ENCODE measurements at regions not wholly inside any gene's neighbourhood (a gene's known extent, or its start where the extent isn't known, plus 50 kb on each side); places are given as distances from the start of the nearest gene placed in this dataset.

GRCh38 chr6:21996425-21997118 is 300.3 kb downstream of the PRL start:
- no peak for DNase-seq (ENCODE audit: low read depth in 2 of 2)

- no peak for DNase-seq (ENCODE audit: low read depth in 2 of 2)
Measured at GRCh38 chr6:21997119-21998037, 299.5 kb downstream of the PRL start.

- DNase-seq (ENCODE audit: low read depth in 2 of 2): no peak
Measured at GRCh38 chr6:21998582-21998981, 298.3 kb downstream of the PRL start.

- DNase-seq (ENCODE audit: low read depth in 2 of 2): no peak
Measured at GRCh38 chr6:21999012-21999528, 297.8 kb downstream of the PRL start.

GRCh38 chr6:21999741-22000140 is 297.1 kb downstream of the PRL start:
- DNase-seq (ENCODE audit: low read depth in 2 of 2): no peak

- no peak for DNase-seq (ENCODE audit: low read depth in 2 of 2)
Measured at GRCh38 chr6:22001396-22002027, 295.3 kb downstream of the PRL start.

GRCh38 chr6:22003287-22003686 is 293.5 kb downstream of the PRL start:
- DNase-seq (ENCODE audit: low read depth in 2 of 2): no peak

- DNase-seq (ENCODE audit: low read depth in 2 of 2): no peak
Measured at GRCh38 chr6:22006795-22007194, 290.0 kb downstream of the PRL start.

GRCh38 chr6:22007469-22007868 is 289.4 kb downstream of the PRL start:
- no peak for DNase-seq (ENCODE audit: low read depth in 2 of 2)

- DNase-seq (ENCODE audit: low read depth in 2 of 2): no peak
Measured at GRCh38 chr6:22008248-22008836, 288.5 kb downstream of the PRL start.

GRCh38 chr6:22010102-22010501 is 286.7 kb downstream of the PRL start:
- DNase-seq (ENCODE audit: low read depth in 2 of 2): no peak

GRCh38 chr6:22015216-22015615 is 281.6 kb downstream of the PRL start:
- DNase-seq (ENCODE audit: low read depth in 2 of 2): no peak

- DNase-seq (ENCODE audit: low read depth in 2 of 2): no peak
Measured at GRCh38 chr6:22015944-22016343, 280.9 kb downstream of the PRL start.

- DNase-seq (ENCODE audit: low read depth in 2 of 2): no peak
Measured at GRCh38 chr6:22017272-22017671, 279.6 kb downstream of the PRL start.

- no peak for DNase-seq (ENCODE audit: low read depth in 2 of 2)
Measured at GRCh38 chr6:22017766-22018165, 279.1 kb downstream of the PRL start.

GRCh38 chr6:22019857-22020256 is 277.0 kb downstream of the PRL start:
- DNase-seq (ENCODE audit: low read depth in 2 of 2): no peak

- no peak for DNase-seq (ENCODE audit: low read depth in 2 of 2)
Measured at GRCh38 chr6:22020299-22021003, 276.4 kb downstream of the PRL start.

- no peak for DNase-seq (ENCODE audit: low read depth in 2 of 2)
Measured at GRCh38 chr6:22021966-22022365, 274.9 kb downstream of the PRL start.

GRCh38 chr6:22023937-22024336 is 272.9 kb downstream of the PRL start:
- no peak for DNase-seq (ENCODE audit: low read depth in 2 of 2)

- DNase-seq (ENCODE audit: low read depth in 2 of 2): no peak
Measured at GRCh38 chr6:22024973-22025467, 271.8 kb downstream of the PRL start.
